GM21526 (cell line): ENCODE measurements at regions not wholly inside any gene's neighbourhood (a gene's known extent, or its start where the extent isn't known, plus 50 kb on each side); places are given as distances from the start of the nearest gene placed in this dataset.

Experiments used
- ATAC-seq: cut with Tn5 transposase; IDR thresholded peaks from one replicate; pipeline ENCODE4 v1.9.1; 2021; ENCODE audit warnings: moderate library complexity; ENCODE audit not compliant: unreplicated experiment, low FRiP score

DNA sequence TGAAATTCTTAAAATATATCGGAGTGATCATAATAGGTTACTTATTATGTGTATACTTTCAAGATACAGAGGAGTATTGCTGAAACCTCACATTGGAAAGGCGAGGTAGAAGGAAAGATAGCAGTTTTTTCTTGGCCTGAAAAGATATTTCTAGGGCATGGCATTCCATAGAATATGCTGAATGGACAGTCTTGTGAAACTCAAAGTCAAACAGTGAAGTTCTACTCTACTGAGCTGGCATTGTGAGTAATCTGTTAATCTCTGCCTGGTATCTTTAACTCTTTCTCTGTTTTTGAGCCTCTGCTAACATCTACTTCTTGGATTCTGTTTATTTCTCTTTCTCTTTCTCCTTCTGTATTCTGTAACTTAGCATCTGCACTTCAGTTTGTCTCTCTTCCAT is 176.3 kb upstream of the ZBTB20 start:
- no peak for ATAC-seq

DNA sequence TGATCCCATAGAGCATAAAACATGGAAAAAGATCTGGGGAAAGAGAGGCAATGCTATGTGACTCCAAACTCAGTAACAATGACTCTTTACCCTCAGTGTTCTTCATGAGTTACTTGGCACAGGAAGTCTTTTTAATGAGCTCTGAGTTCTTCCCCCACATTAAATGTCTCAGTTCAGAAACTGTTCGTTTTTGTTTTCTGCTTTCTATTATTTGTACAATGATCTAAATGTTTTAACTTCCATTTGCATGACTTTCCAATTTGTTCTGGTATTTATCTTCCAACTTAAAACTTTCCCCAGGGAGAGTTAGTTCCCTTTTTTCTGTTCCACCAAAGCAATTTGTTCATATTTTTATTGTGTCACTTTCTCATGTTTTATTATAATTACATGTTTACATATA is 177.0 kb upstream of the ZBTB20 start:
- ATAC-seq, result no peak

DNA sequence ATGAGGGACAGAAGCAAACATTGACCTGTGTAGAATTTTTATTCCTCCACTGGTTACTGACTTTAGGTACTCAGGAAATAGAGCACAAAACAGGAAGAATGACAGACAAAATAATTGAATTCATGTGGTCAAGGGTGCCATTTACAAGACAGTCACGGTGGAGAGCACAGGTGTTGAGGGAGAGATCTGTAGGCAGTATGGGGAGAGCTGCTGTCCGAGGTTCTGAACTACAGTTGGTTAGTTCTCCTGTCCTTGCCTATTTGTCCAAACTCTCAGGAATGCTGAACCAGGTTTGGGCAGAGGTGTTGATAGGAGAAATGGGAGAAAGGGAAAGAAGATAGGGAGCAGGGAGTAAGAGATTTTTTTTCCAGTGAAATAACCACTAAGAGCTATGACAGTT is 178.5 kb upstream of the ZBTB20 start:
- no peak for ATAC-seq

DNA sequence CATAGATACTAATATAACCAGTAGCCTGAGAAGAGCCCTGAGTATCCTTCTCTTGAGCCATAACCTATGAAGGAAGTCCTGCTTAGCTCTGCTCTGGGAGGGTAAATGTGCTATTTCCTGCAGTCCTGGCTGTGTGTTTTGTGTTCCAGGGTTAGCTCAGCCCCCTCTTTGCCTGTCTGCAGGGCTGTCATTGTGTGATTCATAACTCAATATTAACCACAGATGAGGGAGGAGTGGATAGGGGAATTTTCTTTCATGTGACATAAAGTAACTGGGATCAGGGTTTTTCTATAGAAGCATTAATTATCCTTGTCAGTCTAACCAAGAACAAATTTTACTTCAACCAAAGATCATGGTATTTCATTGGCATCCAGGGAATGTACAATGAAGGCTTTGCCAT is 183.3 kb upstream of the ZBTB20 start:
- no peak for ATAC-seq

DNA sequence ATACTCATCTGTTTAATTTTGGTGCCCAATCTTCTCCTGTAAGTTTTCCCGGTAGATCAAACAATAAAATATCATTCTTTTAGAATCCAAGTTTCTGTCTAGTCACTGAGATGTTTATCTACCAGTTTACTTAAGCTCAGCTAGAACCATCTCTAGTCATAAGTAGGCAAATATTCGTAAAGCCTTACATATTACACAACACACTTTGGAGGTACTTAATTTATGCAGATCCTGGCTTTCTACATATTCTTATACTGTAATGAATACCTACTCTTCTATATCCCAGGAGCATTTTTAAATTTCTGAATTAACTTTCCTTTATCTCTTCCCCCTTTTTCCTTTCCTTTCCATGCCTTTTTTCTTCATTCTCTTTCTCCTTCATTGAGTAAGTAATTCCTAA is 185.9 kb upstream of the ZBTB20 start:
- no peak for ATAC-seq

GRCh38 chr3:115336836-115337235 is 189.7 kb upstream of the ZBTB20 start:
- no peak for ATAC-seq

GRCh38 chr3:115340586-115340985 is 193.5 kb upstream of the ZBTB20 start:
- no peak for ATAC-seq

- no peak for ATAC-seq
These were observed 194.1 kb upstream of the ZBTB20 start for GRCh38 chr3:115341208-115341607.

GRCh38 chr3:115347737-115348136 is 200.6 kb upstream of the ZBTB20 start:
- no peak for ATAC-seq

DNA sequence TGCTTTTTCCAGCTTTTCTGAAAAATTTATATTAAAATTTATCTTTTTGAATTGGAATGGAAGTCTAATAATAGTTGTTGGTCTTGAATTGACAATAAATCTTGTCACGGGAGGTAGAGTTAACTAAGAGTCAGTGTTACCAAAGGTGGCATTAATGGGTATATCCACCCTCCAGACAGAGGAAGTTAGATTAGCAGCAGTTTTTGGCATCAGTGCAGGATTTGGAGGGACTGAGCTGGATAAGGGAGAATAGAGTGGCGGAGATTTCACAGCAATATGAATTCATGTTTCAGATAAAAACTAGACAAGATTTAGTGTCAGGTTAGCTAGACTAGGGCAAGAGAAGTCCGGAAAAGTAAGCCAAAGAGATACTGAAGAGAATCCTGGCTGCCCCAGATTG is 201.3 kb upstream of the ZBTB20 start:
- no peak for ATAC-seq

DNA sequence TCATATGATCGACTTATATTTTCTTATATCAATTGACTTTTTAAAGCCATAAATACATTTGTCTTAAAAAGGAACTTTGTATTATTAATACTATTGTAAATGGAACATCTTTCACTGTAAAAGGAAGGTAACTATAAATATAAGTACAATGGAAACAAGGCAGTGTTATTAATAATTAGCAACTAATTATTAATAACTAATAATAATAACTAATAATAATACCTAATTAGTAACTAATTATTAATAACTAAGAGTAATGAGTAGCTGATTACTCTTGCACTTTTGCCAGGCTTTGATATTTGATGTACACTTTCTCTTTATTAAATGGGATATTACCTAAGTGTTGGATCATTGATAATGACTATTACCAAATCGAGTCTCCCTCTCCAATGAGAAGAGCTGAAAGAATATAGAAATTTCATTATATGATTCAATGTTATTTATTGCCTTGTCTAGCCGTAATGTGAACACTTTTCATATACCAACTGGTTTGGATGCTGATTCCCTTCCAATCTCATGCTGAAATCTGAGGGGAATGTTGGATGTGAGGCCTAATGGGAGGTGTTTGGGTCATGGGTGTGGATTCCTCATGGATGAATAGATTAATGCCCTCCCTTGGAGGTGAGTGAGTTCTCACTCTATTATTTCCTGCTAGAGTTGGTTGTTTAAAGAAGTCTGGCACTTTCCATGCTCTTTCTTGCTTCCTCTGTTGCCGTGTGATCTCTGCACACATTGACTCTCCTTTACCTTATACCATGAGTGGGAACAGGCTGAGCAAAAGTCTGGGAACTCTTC is 202.1 kb upstream of the ZBTB20 start:
- no peak for ATAC-seq

DNA sequence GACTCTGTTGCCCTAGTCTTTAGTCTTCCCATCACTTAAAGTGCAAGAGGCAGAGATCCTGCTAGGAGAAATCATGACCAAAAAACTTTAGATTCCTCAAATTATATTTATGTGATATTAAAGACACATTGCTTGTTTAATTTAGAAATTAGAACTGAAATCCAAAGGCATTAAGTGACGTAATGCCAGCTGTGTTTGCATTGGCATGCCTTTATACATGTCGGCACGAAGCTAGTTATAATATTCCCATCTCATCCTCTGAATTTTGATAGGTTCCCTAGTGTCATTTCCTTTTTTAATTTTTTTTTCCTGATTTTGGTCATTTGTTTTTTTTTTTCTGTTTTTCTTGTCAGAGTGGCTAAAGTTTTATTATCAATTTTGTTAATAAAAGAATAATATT is 203.5 kb upstream of the ZBTB20 start:
- ATAC-seq, result no peak

GRCh38 chr3:115351193-115351592 is 204.1 kb upstream of the ZBTB20 start:
- no peak for ATAC-seq

- no peak for ATAC-seq
These were observed 206.9 kb upstream of the ZBTB20 start for GRCh38 chr3:115354010-115354409.

DNA sequence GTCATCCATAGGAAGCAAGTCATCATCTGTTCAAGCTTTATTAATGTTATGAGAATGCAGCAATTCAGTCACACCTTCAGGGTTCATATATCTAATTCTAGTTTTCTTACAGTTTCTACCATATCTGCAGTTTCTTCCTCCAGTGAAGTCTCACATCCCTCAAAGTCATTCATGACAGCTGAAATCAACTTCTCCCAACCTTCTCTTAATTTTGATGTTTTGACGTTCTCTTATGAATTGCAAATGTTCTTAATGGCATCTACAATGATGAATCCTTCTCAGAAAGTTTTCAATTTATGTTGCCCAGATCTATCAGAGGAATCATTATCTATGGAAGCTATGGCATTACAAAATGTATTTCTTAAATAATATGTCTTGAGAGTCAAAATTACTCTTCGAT is 210.4 kb upstream of the ZBTB20 start:
- ATAC-seq, result no peak

DNA sequence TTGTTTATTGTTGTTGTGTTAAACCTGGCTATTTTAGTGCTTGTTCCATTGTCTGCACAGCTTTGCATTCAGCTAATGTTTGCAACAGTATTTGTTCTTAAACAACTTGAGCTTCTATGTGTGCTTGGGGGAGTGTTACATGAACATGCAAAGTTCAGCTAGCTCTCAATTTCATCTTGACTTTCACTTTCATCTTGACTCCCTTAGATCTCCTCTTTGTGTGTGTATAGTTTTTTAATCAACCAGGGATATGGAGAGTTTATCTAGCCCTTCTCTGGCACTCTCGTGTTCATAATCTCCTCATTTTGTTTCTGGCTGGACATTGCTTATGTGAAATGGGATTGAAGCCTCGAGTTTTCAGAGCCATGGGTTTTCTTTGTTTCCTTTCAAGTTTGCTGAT is 212.4 kb upstream of the ZBTB20 start:
- peak; percentile 98 for ATAC-seq

- no peak for ATAC-seq
These were observed 214.7 kb upstream of the ZBTB20 start for GRCh38 chr3:115361806-115362205.

GRCh38 chr3:115363071-115363470 is 216.0 kb upstream of the ZBTB20 start:
- no peak for ATAC-seq

- no peak for ATAC-seq
These were observed 221.9 kb upstream of the ZBTB20 start for GRCh38 chr3:115369021-115369420.

- no peak for ATAC-seq
These were observed 228.3 kb upstream of the ZBTB20 start for GRCh38 chr3:115375362-115375761.

- no peak for ATAC-seq
These were observed 233.9 kb upstream of the ZBTB20 start for GRCh38 chr3:115380883-115381572.

GRCh38 chr3:115381573-115381912 is 234.5 kb upstream of the ZBTB20 start:
- no peak for ATAC-seq
